ENCODE measurements at regions not wholly inside any gene's neighbourhood (a gene's known extent, or its start where the extent isn't known, plus 50 kb on each side); places are given as distances from the start of the nearest gene placed in this dataset.
"Not testable (repeated sequence)": the region's sequence is repeated elsewhere in the genome, so short reads cannot be mapped to it uniquely, and the experiment has no call there.

GRCh38 chrX:116679544-116679943 is 216.8 kb upstream of the CT83 start:
- DNase-seq (ENCODE audit: low read depth, low spot score); in situ Hi-C loops (cut with HindIII; ENCODE audit: low pct_unique_long_range_greater_than_20kb, low sequenced_read_pairs): not testable (repeated sequence)

GRCh38 chrX:116667346-116668134 is 204.8 kb upstream of the CT83 start:
- no peak for DNase-seq (ENCODE audit: low read depth, low spot score)
- in situ Hi-C loops (cut with HindIII; ENCODE audit: low pct_unique_long_range_greater_than_20kb, low sequenced_read_pairs) = no loop called here

GRCh38 chrX:116657071-116657470 is 194.3 kb upstream of the CT83 start:
- in situ Hi-C loops (cut with HindIII; ENCODE audit: low pct_unique_long_range_greater_than_20kb, low sequenced_read_pairs) = no loop called here
- no peak for DNase-seq (ENCODE audit: low read depth, low spot score)

GRCh38 chrX:116628464-116628863 is 165.7 kb upstream of the CT83 start:
- in situ Hi-C loops (cut with HindIII; ENCODE audit: low pct_unique_long_range_greater_than_20kb, low sequenced_read_pairs) = no loop called here
- no peak for DNase-seq (ENCODE audit: low read depth, low spot score)

GRCh38 chrX:116618546-116618945 is 155.8 kb upstream of the CT83 start:
- in situ Hi-C loops (cut with HindIII; ENCODE audit: low pct_unique_long_range_greater_than_20kb, low sequenced_read_pairs) = no loop called here
- DNase-seq (ENCODE audit: low read depth, low spot score) = no peak

- in situ Hi-C loops (cut with HindIII; ENCODE audit: low pct_unique_long_range_greater_than_20kb, low sequenced_read_pairs) = no loop called here
- no peak for DNase-seq (ENCODE audit: low read depth, low spot score)
Observed at GRCh38 chrX:116607776-116608175, 145.0 kb upstream of the CT83 start.

GRCh38 chrX:116605576-116605975 is 142.8 kb upstream of the CT83 start:
- no peak for DNase-seq (ENCODE audit: low read depth, low spot score)
- in situ Hi-C loops (cut with HindIII; ENCODE audit: low pct_unique_long_range_greater_than_20kb, low sequenced_read_pairs) = no loop called here

GRCh38 chrX:116596010-116596409 is 133.2 kb upstream of the CT83 start:
- in situ Hi-C loops (cut with HindIII; ENCODE audit: low pct_unique_long_range_greater_than_20kb, low sequenced_read_pairs) = no loop called here
- DNase-seq (ENCODE audit: low read depth, low spot score) = no peak

Small RNA genes in the stretch of these regions (small RNA-seq; reads per million reads assigned to genes)
- 0 to 0.67 reads per million in 2 experiments for gene RNU6-1323P
